SU-DHL-6 (cell line): ENCODE measurements at regions not wholly inside any gene's neighbourhood (a gene's known extent, or its start where the extent isn't known, plus 50 kb on each side); places are given as distances from the start of the nearest gene placed in this dataset.

ENCODE experiments used
- H2AFZ ChIP-seq: fragments of 200-600 bp; sonication (generic); 2 replicates; pipeline ENCODE4 v1.6.1; 2014; ENCODE audit warnings: low read depth, mild to moderate bottlenecking, moderate library complexity, mixed read lengths, antibody characterized with exemption, low read length; ENCODE audit not compliant: severe bottlenecking
- H3F3A ChIP-seq: fragments of 200-600 bp; shearing (Covaris generic); 2 replicates; pipeline ENCODE4 v1.6.0; 2016; ENCODE audit warnings: antibody characterized with exemption, mild to moderate bottlenecking; ENCODE audit not compliant: insufficient read depth
- H3K27ac ChIP-seq: fragments of 200-600 bp; sonication (generic); 2 replicates; pipeline ENCODE4 v1.5.1; 2016; ENCODE audit warnings: low read depth, mild to moderate bottlenecking, low read length, moderate library complexity, mixed read lengths
- H3K27me3 ChIP-seq: fragments of 200-600 bp; sonication (generic), shearing (Covaris generic); 2 replicates; pipeline ENCODE4 v1.6.0; 2014; ENCODE audit warnings: mild to moderate bottlenecking, low read length
- H3K36me3 ChIP-seq: fragments of 200-600 bp; sonication (generic); 2 replicates; pipeline ENCODE4 v1.6.1; 2014; ENCODE audit warnings: mild to moderate bottlenecking, low read length, mixed read lengths
- H3K4me2 ChIP-seq: fragments of 300-600, 200-600 bp; shearing (Covaris generic), sonication (generic); 2 replicates; pipeline ENCODE4 v1.6.0; 2014; ENCODE audit warnings: low read length, low read depth, mild to moderate bottlenecking; ENCODE audit not compliant: poor library complexity, severe bottlenecking
- H3K4me3 ChIP-seq: fragments of 200-600 bp; sonication (generic); 2 replicates; pipeline ENCODE4 v1.5.1; 2014; ENCODE audit warnings: antibody characterized with exemption, low read length, mild to moderate bottlenecking, mixed read lengths; ENCODE audit not compliant: insufficient read depth, poor library complexity, severe bottlenecking
- H3K79me2 ChIP-seq: fragments of 200-600 bp; sonication (generic); 2 replicates; pipeline ENCODE4 v1.6.1; 2014; ENCODE audit warnings: mild to moderate bottlenecking, low read length, moderate library complexity; ENCODE audit not compliant: insufficient read depth
- H3K9ac ChIP-seq: fragments of 200-600 bp; sonication (generic); 2 replicates; pipeline ENCODE4 v1.7.0; 2014; ENCODE audit warnings: mild to moderate bottlenecking, low read length
- H3K9me2 ChIP-seq: fragments of 200-600 bp; sonication (generic); replicated peaks from 2 replicates; pipeline ENCODE4 v1.6.1; 2014; ENCODE audit warnings: low read length; ENCODE audit not compliant: insufficient read depth
- H3K9me3 ChIP-seq: fragments of 200-600 bp; sonication (generic); 2 replicates; pipeline ENCODE4 v1.6.1; 2014; ENCODE audit warnings: low read length, mixed read lengths; ENCODE audit not compliant: insufficient read depth
- H4K20me1 ChIP-seq: fragments of 200-600 bp; sonication (generic); 2 replicates; pipeline ENCODE4 v1.6.1; 2014; ENCODE audit warnings: low read depth, mild to moderate bottlenecking, antibody characterized with exemption, low read length, moderate library complexity, mixed read lengths
- EZH2phosphoT487 ChIP-seq: fragments of 200-600 bp; sonication (generic), shearing (Covaris generic); conservative IDR thresholded peaks from 2 replicates; pipeline ENCODE4 v1.6.1; 2018; ENCODE audit warnings: mild to moderate bottlenecking, antibody characterized with exemption, low read length, moderate library complexity, mixed read lengths
- TF ChIP-seq, protein P1 (sequence below): fragments of 200-600 bp; sonication (generic); IDR thresholded peaks from one replicate; pipeline ENCODE4 v1.5.1; 2017; ENCODE audit warnings: antibody characterized with exemption, mild to moderate bottlenecking, low read length, moderate library complexity; ENCODE audit not compliant: insufficient read depth, poor library complexity, severe bottlenecking

- TF ChIP-seq EZH2phosphoT487 = no peak
- TF ChIP-seq, protein P1, sequence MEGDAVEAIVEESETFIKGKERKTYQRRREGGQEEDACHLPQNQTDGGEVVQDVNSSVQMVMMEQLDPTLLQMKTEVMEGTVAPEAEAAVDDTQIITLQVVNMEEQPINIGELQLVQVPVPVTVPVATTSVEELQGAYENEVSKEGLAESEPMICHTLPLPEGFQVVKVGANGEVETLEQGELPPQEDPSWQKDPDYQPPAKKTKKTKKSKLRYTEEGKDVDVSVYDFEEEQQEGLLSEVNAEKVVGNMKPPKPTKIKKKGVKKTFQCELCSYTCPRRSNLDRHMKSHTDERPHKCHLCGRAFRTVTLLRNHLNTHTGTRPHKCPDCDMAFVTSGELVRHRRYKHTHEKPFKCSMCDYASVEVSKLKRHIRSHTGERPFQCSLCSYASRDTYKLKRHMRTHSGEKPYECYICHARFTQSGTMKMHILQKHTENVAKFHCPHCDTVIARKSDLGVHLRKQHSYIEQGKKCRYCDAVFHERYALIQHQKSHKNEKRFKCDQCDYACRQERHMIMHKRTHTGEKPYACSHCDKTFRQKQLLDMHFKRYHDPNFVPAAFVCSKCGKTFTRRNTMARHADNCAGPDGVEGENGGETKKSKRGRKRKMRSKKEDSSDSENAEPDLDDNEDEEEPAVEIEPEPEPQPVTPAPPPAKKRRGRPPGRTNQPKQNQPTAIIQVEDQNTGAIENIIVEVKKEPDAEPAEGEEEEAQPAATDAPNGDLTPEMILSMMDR = no peak
- Histone ChIP-seq H3K79me2 (no peaks in the 10 kb centered on the region), H3F3A (no peaks in the 10 kb centered on the region), H3K4me3 (no peak overlapping the region), H3K4me2 (no peak overlapping the region), H4K20me1 (no peaks in the 10 kb centered on the region), H3K9ac (no peak overlapping the region), H3K27me3 (no peaks in the 10 kb centered on the region), H2AFZ (no peak overlapping the region), H3K9me2 (no peaks in the 10 kb centered on the region), H3K27ac (no peak overlapping the region), H3K36me3 (no peaks in the 10 kb centered on the region), H3K9me3 (no peaks in the 10 kb centered on the region)
Measured at GRCh38 chr20:23187751-23188150, 101.6 kb upstream of the CD93 start.

GRCh38 chr20:23186808-23187207 is 100.7 kb upstream of the CD93 start:
- H4K20me1 ChIP-seq = no peaks in the 10 kb centered on the region
- no peaks in the 10 kb centered on the region for H3K79me2 ChIP-seq
- no peaks in the 10 kb centered on the region for H3K9me3 ChIP-seq
- TF ChIP-seq, protein P1 = no peak
- TF ChIP-seq EZH2phosphoT487 = no peak
- H3K9me2 ChIP-seq = no peaks in the 10 kb centered on the region
- no peaks in the 10 kb centered on the region for H3K36me3 ChIP-seq
- H3K4me2 ChIP-seq = no peak overlapping the region
- H3K27ac ChIP-seq = no peak overlapping the region
- H3F3A ChIP-seq = no peaks in the 10 kb centered on the region
- no peak overlapping the region for H2AFZ ChIP-seq
- no peaks in the 10 kb centered on the region for H3K27me3 ChIP-seq
- no peak overlapping the region for H3K4me3 ChIP-seq
- no peak overlapping the region for H3K9ac ChIP-seq

DNA sequence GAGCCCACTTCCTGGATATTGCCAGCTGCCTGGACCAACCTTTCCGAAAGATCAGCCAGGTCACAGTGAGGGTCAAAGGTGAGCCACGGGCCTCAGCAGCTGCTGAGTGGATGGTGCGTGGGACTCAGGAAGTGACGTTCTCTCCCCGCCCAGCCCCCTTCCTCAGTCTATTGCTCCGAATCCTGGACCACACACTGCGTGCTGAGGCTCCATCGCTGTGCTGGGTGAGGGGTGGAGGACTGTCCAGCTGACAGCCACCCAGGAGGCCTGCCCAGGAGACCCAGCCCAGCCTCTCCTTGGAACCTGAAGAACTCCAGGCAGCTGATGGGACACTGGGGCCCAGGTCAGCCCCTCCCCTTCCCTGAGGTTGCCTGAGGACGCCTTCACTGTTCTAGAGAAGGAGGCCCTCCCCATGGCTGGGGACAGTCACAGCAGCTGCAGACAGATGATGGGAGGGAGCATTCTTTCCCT is 94.4 kb upstream of the CD93 start:
- no peak overlapping the region for H3K4me3 ChIP-seq
- no peaks in the 10 kb centered on the region for H4K20me1 ChIP-seq
- no peaks in the 10 kb centered on the region for H3F3A ChIP-seq
- no peak overlapping the region for H2AFZ ChIP-seq
- H3K9me2 ChIP-seq = no peaks in the 10 kb centered on the region
- H3K9me3 ChIP-seq = no peaks in the 10 kb centered on the region
- H3K79me2 ChIP-seq = no peaks in the 10 kb centered on the region
- no peak overlapping the region for H3K9ac ChIP-seq
- no peaks in the 10 kb centered on the region for H3K27me3 ChIP-seq
- no peak overlapping the region for H3K4me2 ChIP-seq
- H3K36me3 ChIP-seq = no peaks in the 10 kb centered on the region
- no peak overlapping the region for H3K27ac ChIP-seq
- TF ChIP-seq, protein P1 = no peak
- no peak for TF ChIP-seq EZH2phosphoT487
